AG10803 (cell line): ENCODE measurements at regions not wholly inside any gene's neighbourhood (a gene's known extent, or its start where the extent isn't known, plus 50 kb on each side); places are given as distances from the start of the nearest gene placed in this dataset.

Experiments
- DNase-seq: peaks from one replicate; pipeline ENCODE4 v3.0.0; 2010; ENCODE audit warnings: low read depth
- H3K4me3 ChIP-seq: 2 replicates; pipeline ENCODE4 v1.5.1; 2011; ENCODE audit warnings: mild to moderate bottlenecking, low read length, control low read depth
- TF ChIP-seq, protein P1 (sequence below): conservative IDR thresholded peaks from 2 replicates; pipeline ENCODE4 v1.5.1; 2011; ENCODE audit warnings: mild to moderate bottlenecking, low read length, control low read depth, inconsistent platforms

DNA sequence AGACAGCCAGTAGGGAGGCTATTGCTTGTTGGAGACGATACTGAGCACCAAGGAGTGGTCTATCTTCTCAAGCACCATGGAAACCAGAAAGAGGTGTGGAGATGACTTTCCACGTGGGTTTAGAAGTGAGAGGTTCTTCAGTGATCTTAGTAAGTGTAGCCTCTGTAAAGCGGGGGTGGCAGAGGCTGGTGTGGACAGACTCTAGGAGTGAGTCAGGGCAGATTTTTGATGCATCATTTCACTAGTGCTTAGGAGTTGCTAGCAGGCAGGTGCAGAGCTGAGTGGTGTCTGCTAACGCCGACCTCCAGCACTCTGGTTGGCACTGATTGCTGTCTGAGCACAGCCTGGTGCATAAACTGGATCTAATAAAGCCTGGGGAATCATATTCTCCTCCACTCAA, 78.4 kb upstream of the ADO start:
- DNase-seq, result no peak
- TF ChIP-seq, protein P1, sequence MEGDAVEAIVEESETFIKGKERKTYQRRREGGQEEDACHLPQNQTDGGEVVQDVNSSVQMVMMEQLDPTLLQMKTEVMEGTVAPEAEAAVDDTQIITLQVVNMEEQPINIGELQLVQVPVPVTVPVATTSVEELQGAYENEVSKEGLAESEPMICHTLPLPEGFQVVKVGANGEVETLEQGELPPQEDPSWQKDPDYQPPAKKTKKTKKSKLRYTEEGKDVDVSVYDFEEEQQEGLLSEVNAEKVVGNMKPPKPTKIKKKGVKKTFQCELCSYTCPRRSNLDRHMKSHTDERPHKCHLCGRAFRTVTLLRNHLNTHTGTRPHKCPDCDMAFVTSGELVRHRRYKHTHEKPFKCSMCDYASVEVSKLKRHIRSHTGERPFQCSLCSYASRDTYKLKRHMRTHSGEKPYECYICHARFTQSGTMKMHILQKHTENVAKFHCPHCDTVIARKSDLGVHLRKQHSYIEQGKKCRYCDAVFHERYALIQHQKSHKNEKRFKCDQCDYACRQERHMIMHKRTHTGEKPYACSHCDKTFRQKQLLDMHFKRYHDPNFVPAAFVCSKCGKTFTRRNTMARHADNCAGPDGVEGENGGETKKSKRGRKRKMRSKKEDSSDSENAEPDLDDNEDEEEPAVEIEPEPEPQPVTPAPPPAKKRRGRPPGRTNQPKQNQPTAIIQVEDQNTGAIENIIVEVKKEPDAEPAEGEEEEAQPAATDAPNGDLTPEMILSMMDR, result no peak
- no peak overlapping the region for H3K4me3 ChIP-seq

DNA sequence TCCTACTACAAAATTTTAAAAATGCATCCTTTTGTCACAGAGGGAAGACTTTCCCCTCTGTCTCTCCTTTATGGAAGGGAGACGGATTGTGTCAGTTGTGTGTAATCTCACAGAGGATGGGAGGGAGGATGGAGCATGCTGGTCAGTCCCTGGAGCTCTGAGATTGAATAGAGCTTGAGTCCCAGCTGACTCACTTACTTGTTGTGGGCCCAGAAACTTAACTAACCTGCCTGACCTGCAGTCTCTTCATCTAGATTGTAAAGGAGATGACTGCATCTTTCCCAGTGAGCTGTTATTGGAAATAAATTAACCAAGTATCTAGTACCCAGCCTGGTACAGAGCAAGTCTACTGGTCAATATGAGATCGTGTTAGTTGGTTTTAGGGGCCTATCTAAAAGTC, 77.9 kb upstream of the ADO start:
- H3K4me3 ChIP-seq, result no peak overlapping the region
- TF ChIP-seq, protein P1, result no peak
- no peak for DNase-seq

DNA sequence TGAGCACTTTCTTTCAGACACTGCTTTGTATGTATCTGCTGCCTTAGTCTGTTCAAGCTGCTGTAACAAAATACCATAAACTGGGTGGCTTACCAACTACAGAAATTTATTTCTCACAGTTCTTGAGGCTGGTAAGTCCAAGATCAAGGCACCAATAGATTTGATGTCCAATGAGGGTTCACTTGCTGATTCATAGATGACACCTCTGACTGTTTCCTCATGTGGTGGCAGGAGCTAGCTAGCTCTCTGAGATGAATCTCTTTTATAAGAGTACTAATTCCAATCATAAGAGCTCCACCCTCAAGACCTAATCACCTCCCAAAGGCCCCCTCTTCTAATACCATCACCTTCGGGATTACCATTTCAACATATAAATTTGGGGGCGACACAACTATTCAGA, 76.6 kb upstream of the ADO start:
- TF ChIP-seq, protein P1, result no peak
- no peak for DNase-seq
- no peak overlapping the region for H3K4me3 ChIP-seq

DNA sequence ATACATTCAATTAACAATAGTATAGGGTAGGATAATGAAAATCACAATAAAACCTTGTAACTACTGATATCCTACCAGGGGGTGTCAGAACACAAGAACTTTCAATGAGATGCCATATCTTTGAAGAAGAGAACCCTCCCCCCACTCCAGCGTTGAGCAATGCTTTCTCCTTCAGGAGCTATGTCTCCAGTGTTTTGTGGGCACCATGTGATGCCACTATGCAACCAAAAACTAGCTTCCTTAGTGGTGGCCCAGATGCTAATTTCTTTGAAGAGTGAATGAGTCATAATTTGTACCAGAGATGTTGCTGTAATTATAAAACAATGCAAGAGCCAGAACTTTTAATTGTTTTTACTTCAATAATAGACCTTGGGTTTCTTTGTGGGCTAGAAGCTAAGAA, 76.0 kb upstream of the ADO start:
- TF ChIP-seq, protein P1, result no peak
- H3K4me3 ChIP-seq, result no peak overlapping the region
- DNase-seq, result peak; percentile 62

DNA sequence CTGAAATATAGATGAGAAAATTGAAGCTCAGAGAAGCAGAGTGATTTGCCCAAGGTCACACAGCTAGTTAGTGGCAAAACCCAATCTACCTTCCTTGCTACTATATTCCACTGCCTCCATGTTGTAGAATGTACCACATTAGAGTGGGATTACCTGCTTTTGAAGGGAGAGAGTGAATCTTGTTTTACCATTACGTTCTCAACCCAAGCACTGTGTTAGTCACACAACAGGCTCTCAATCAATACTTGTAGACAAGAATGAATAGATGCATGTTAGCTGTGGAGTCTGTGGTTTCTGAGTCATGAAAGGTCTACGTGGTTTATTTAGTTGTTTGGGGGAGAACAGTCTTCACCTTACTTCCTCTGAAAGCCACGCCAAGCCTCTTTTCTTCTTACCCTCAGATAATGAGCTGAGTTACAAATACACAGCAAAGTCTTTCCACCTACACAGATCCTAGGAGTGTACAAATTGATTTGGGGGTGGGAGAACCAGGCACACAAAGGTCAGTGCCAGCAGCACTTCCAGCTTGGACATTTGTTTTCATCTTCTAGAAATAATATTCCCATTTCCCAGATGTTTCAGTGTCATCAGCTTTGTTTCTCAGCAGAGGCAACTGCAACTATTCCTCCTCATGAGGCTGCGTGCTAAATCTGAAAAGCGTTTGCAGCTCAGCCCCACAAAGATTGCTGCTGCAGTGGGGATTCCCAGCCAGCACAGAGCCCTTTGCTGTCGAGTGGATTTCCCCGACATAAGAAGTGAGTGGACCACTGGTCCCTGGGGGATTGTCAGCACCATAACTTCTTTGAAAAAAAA, 71.5 kb upstream of the ADO start:
- no peak overlapping the region for H3K4me3 ChIP-seq
- TF ChIP-seq, protein P1, result no peak
- peak; percentile 68 for DNase-seq

DNA sequence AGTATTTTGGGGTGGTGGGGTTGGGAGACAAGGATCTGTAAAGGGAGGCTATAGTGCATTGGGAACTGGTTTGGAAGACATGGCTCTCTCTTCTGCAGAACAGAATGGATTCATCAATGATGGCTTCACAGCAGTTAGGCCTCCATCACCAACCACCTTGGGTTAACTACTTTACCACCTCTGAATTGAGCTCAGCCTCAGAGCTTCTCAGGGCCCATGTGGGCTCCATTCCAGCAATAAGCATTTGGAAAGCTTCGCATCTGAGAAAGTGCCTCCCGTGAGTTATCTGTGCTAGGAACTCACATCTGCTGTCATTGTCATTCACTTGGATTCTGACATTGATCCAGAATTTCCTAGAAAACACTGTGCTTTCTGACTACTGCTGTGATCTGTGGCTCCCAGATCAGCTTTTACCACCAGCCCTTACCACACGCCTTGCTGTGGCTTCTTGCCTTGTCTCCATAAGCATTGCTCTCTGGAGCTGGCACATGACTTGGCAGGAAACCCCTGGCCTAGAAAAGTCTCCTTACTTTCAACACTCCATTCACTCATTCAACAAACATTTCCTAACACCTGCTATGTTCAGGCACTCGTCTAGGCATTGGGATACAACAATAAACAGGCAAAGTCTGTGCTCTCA, 70.7 kb upstream of the ADO start:
- DNase-seq, result peak; percentile 42
- H3K4me3 ChIP-seq, result no peak overlapping the region
- TF ChIP-seq, protein P1, result no peak
